Renal pelvis (tissue), 1 donor: ENCODE measurements at regions not wholly inside any gene's neighbourhood (a gene's known extent, or its start where the extent isn't known, plus 50 kb on each side); places are given as distances from the start of the nearest gene placed in this dataset.

Experiments
- DNase-seq: peaks from one replicate; pipeline ENCODE4 v3.0.0-alpha.2; 2013

- no peak for DNase-seq
Measured at GRCh38 chr6:4189249-4189648, 53.9 kb upstream of the ECI2 start.

DNA sequence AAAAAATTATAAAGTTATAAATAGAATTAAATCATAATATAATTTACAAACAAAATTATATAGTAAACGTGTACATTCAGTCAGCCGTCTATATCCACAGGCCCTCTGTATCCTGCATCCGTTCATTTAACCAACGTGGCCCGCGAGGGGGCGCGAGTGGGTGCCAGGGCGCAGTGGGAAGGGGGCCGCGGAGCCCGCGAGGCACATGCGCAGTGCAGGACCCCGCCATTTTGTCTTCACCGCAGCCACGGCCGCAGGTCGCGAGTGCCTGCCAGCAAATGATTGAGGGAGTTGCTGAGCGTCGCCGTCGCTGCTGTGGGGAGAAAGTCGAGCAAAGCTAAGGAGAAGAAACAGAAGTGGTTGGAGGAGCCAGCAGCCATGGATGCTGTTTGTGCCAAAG is 53.4 kb upstream of the ECI2 start:
- DNase-seq: no peak

GRCh38 chr6:4187480-4187879 is 52.1 kb upstream of the ECI2 start:
- DNase-seq: no peak

DNA sequence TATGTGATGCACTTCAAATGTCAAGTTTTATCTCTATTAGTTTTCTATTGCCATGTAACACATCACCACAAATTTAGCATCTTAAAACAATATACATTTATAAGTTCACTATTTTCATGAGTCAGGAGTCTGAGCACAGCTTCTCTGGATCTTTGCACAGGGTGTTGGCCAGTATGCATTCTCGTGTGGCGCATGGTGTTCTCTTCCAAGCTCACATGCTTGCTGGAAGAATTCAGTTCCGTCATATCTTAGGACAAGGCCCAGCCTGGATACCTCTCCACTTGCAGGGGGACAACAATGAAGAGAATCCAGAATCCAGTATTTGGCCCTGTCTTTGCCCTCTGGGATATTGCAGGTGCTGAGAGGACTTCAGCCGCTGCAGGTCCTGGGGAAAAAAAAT is 51.0 kb upstream of the ECI2 start:
- no peak for DNase-seq

GRCh38 chr6:4185846-4186245 is 50.5 kb upstream of the ECI2 start:
- no peak for DNase-seq

- DNase-seq: no peak
Measured at GRCh38 chr6:4185419-4185818, 50.0 kb upstream of the ECI2 start.
